Ascending aorta (tissue), 2 donors: ENCODE measurements at regions not wholly inside any gene's neighbourhood (a gene's known extent, or its start where the extent isn't known, plus 50 kb on each side); places are given as distances from the start of the nearest gene placed in this dataset.

Experiments
- DNase-seq, 2 donors: peaks; one replicate each; pipeline ENCODE4 v3.0.0-alpha.2; 2019; ENCODE audit warnings: low spot score in 2 of 2
- H3K27ac ChIP-seq, 2 donors: fragments of 200-600 bp; sonication (generic); one replicate each; pipeline ENCODE4 v1.5.1; 2016 to 2017; ENCODE audit warnings: mild to moderate bottlenecking in 1 of 2
- H3K27me3 ChIP-seq: fragments of 200-600 bp; sonication (generic); one replicate; pipeline ENCODE4 v1.5.1; 2017
- H3K36me3 ChIP-seq, 2 donors: fragments of 200-600 bp; sonication (generic); one replicate each; pipeline ENCODE4 v1.5.1; 2016
- H3K4me1 ChIP-seq, 2 donors: fragments of 200-600 bp; sonication (generic); one replicate each; pipeline ENCODE4 v1.5.1; 2016 to 2017; ENCODE audit warnings: mild to moderate bottlenecking in 1 of 2
- H3K4me3 ChIP-seq, 2 donors: fragments of 200-600 bp; sonication (generic); one replicate each; pipeline ENCODE4 v1.5.1; 2016 to 2017; ENCODE audit warnings: mild to moderate bottlenecking in 1 of 2
- H3K9me3 ChIP-seq, 2 donors: fragments of 200-600 bp; sonication (generic); one replicate each; pipeline ENCODE4 v1.5.1; 2016
- intact Hi-C: fragments of 100-400 bp; cut with DNase I; formaldehyde crosslinking; loops from one replicate; pipeline ENCODE4 v1.15.1; 2023
- TF ChIP-seq, protein P1 (sequence below), 3 experiments: fragments of 200-600 bp in 2 of 3; fragments of 450-650 bp in 1 of 3; sonication (generic) in 2 of 3; IDR thresholded peaks; one replicate each; pipeline ENCODE4 v1.5.1; 2016 to 2019; ENCODE audit warnings: antibody characterized with exemption in 3 of 3, mild to moderate bottlenecking in 1 of 3, moderate library complexity in 1 of 3

DNA sequence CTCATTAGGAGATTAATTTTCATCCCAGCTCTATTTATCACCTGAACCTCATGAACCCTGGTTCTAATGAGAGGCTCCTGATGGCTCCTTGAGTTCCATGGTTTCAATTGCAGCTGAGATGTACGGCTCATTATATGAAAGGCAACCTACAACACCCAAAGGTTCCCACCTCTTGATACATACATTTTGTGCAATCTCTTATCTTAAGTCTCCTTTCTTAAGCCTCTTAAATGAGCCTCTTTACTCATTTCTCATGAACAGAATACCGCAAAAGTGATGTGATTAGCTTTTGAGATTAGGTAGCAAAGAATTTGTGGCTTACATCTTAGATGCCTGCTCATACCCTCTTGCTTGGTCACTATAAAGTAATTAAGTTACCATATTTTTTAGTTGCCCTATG is 1964.0 kb upstream of the CDH6 start:
- no peak for DNase-seq
- intact Hi-C loops: no loop called here
- TF ChIP-seq, protein P1, sequence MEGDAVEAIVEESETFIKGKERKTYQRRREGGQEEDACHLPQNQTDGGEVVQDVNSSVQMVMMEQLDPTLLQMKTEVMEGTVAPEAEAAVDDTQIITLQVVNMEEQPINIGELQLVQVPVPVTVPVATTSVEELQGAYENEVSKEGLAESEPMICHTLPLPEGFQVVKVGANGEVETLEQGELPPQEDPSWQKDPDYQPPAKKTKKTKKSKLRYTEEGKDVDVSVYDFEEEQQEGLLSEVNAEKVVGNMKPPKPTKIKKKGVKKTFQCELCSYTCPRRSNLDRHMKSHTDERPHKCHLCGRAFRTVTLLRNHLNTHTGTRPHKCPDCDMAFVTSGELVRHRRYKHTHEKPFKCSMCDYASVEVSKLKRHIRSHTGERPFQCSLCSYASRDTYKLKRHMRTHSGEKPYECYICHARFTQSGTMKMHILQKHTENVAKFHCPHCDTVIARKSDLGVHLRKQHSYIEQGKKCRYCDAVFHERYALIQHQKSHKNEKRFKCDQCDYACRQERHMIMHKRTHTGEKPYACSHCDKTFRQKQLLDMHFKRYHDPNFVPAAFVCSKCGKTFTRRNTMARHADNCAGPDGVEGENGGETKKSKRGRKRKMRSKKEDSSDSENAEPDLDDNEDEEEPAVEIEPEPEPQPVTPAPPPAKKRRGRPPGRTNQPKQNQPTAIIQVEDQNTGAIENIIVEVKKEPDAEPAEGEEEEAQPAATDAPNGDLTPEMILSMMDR (IDR thresholded peaks at IDR 0.05): no peak
- no peak overlapping the region for H3K27ac ChIP-seq
- H3K4me1 ChIP-seq: no peaks in the 10 kb centered on the region
- no peaks in the 10 kb centered on the region for H3K36me3 ChIP-seq
- no peaks in the 10 kb centered on the region for H3K27me3 ChIP-seq
- H3K9me3 ChIP-seq: no peaks in the 10 kb centered on the region
- H3K4me3 ChIP-seq: no peak overlapping the region

DNA sequence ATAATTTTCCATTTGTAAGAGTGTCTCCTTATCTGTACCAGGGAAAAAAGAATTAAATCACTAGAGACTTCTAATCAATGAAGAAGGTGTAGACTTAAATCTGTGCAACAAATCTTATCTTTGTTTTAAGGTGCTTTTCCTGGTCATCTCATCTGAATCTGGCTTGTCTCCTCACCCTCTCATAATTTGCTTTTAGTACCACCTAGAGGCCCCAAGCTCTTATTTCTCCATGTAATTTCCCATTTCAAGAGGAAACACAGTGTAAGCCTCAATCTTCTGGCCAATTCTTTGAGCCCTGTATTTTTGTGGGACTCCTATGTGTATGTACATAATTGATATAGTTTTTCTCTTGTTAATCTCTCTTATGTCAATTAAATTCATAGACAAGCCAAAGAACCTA is 1975.3 kb upstream of the CDH6 start:
- Histone ChIP-seq H3K4me1 (no peaks in the 10 kb centered on the region), H3K9me3 (no peaks in the 10 kb centered on the region), H3K27ac (no peak overlapping the region), H3K27me3 (no peaks in the 10 kb centered on the region), H3K4me3 (no peak overlapping the region), H3K36me3 (no peaks in the 10 kb centered on the region)
- no peak for DNase-seq
- intact Hi-C loops: no loop called here
- TF ChIP-seq, protein P1 (IDR thresholded peaks at IDR 0.05): no peak

DNA sequence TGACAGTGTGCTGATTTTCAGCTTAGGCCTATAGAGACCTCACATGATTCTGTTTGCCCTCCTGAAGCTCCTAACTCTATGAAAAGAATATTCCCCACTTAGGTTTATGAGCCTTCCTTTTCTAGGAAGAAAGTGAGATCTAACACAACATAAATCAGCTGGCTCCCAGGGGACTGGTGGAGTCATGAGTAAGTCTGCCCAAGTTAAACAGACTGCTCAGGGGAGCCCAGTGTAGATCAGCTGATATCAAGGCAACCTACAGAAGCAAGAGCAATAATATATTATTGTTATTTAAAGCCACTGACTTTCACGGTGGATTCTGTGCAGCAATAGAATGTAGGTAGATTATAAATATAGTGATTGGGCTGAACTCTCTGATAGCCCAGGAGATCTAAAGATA is 1978.6 kb upstream of the CDH6 start:
- no peaks in the 10 kb centered on the region for H3K36me3 ChIP-seq
- no peaks in the 10 kb centered on the region for H3K9me3 ChIP-seq
- TF ChIP-seq, protein P1 (IDR thresholded peaks at IDR 0.05): no peak
- H3K4me1 ChIP-seq: no peaks in the 10 kb centered on the region
- no peaks in the 10 kb centered on the region for H3K27me3 ChIP-seq
- H3K4me3 ChIP-seq: no peak overlapping the region
- intact Hi-C loops: no loop called here
- no peak for DNase-seq
- no peak overlapping the region for H3K27ac ChIP-seq

DNA sequence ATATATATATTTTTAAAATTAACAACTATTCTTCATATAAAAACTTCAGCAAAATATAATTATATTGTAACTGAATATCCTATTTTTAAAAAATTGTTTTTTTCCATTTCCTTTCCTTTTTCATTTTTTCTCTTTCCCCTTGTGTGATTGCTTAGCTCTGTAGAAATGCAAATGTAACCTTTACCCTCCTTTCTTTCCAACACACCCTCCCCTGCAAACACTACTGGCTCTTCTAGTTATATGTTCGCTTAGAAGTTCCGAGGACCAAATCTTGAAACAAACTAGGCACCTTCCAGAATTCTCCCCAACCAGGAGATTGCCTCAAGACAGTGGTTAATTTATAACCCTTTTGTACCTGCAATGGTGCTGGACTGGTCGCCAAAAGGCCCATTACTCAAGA is 1980.0 kb upstream of the CDH6 start:
- Histone ChIP-seq H3K4me3 (no peak overlapping the region), H3K27me3 (no peaks in the 10 kb centered on the region), H3K27ac (no peak overlapping the region), H3K9me3 (no peaks in the 10 kb centered on the region), H3K36me3 (no peaks in the 10 kb centered on the region), H3K4me1 (no peaks in the 10 kb centered on the region)
- intact Hi-C loops: no loop called here
- TF ChIP-seq, protein P1 (IDR thresholded peaks at IDR 0.05): no peak
- DNase-seq: no peak

DNA sequence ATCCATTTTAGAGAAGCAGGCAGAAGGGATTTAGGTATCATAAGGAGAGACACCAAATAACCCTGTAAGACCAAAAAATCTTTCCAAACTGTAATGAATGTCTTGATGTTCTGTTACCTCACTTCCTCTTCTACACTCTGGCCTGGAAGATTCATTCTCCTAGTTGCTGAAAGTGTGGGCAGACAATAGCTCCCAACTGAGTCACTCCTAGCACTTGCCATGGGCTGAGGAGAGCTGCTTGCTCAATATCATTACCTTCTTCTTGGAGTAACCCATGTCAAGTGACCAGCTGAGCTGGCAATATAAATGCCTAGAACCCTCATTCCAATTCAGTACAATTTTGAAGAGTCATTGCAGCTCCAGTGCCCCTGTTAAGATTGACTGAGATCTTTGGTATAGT is 1985.5 kb upstream of the CDH6 start:
- TF ChIP-seq, protein P1 (IDR thresholded peaks at IDR 0.05): no peak
- no peaks in the 10 kb centered on the region for H3K9me3 ChIP-seq
- H3K4me3 ChIP-seq: no peak overlapping the region
- H3K4me1 ChIP-seq: no peaks in the 10 kb centered on the region
- intact Hi-C loops: no loop called here
- no peak overlapping the region for H3K27ac ChIP-seq
- no peaks in the 10 kb centered on the region for H3K36me3 ChIP-seq
- DNase-seq: no peak
- no peaks in the 10 kb centered on the region for H3K27me3 ChIP-seq

DNA sequence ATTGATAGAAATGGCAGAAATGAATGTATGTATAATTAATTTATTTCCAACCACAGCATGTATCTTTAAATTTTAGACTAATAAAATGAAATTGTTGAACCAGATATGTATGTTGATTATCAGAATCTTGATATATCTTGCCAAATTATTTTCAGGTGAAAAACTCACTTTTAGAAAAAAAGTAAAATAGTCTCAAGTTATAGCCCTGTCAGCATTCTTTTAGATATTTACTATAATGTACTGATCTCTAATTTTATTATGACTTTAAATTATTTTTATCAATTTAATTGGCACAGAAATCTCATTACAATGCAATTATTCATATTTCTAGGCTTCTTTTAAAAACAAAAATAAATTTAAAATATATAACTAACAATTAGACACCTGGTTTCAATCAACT is 1990.4 kb upstream of the CDH6 start:
- TF ChIP-seq, protein P1 (IDR thresholded peaks at IDR 0.05): no peak
- Histone ChIP-seq H3K27me3 (no peaks in the 10 kb centered on the region), H3K4me1 (no peaks in the 10 kb centered on the region), H3K4me3 (no peak overlapping the region), H3K36me3 (no peaks in the 10 kb centered on the region), H3K9me3 (no peaks in the 10 kb centered on the region), H3K27ac (no peak overlapping the region)
- no peak for DNase-seq
- intact Hi-C loops: no loop called here
